NCI-H2107 treated with DMSO at 0.1 percent for 48 hours (cell line): ENCODE measurements at regions not wholly inside any gene's neighbourhood (a gene's known extent, or its start where the extent isn't known, plus 50 kb on each side); places are given as distances from the start of the nearest gene placed in this dataset.
"Not testable (repeated sequence)": the region's sequence is repeated elsewhere in the genome, so short reads cannot be mapped to it uniquely, and the experiment has no call there.

Experiments
- DNase-seq: peaks from one replicate; lab custom pipeline; 2025; ENCODE audit not compliant: unreplicated experiment; lab: John Stamatoyannopoulos, UW

GRCh38 chr6:122220254-122220653 lies 179.2 kb upstream of the HSF2 start:
- DNase-seq, result no peak

DNA sequence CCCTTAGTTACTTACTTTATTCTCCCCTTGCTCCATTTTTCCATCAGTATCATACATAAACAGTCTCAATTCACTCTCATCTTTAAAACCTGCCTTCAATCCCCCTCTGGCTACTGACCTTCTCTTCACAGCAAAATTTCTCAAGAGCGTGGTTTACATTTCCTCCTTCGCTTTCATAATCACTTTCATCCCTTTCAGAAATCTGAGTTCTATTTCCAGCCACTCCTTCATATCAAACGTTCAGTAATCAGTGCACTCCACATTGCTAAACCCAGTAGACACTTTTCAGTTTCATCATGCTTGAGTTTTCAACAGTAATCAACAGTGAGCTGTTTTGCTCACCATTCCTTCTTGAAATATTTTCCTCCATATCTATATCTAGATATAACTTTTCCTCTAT lies 176.7 kb upstream of the HSF2 start:
- no peak for DNase-seq

- no peak for DNase-seq
Measured at GRCh38 chr6:122223251-122223650, 176.2 kb upstream of the HSF2 start.

DNA sequence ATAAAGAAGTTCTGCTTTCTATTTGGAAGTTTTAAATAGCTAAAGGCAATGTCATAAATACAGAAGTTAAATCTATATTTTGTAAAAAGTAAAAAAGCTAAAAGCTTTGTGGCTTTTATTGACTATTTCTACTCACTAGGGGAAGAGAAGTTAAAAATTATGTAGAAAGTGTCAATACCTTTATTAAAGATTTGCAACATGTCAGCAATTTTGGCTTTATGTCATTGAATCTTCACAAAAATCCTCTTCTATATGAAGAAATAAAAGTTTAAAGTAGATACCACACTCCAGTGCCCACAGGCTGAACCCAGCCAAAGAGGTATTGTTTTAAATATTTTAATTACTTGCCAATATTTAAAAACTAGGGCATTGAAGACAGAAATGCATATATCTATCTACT lies 160.6 kb upstream of the HSF2 start:
- DNase-seq, result no peak

DNA sequence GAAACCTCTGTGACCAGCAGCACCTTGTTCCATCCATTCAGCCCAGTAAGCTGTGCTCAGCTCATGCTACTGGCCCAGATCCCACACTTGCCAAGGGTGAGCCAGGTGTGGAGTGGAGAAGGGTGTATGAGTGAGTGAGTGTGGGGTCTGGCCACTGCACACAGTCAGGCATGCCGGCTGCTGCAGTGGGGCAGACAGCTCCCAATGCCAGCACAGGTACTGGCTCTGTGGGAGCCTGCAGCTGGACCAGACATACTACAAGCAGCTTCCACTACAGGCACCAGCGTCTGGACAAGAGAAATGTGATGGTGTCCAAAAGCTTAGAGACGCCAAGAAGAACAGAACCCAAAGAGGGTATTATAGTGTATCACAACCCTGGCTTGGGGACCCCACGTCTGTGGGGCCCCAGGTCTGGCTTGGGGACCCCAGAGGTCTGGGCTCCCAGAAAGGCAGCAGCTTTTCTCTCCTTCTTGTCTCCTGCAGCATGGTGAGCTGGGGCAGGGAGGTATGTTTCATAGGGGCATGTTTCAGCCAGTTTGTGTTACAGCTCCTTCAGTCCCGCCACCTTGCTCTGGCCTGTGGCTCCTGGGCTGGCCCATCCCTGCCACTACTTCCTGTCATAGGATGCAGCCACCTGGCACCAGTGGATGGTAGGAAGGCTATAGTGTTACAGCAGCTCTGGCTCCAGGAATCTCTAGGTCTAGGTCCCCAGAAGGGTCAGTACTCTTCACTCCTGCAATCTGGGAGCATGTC lies 152.4 kb upstream of the HSF2 start:
- no peak for DNase-seq

DNA sequence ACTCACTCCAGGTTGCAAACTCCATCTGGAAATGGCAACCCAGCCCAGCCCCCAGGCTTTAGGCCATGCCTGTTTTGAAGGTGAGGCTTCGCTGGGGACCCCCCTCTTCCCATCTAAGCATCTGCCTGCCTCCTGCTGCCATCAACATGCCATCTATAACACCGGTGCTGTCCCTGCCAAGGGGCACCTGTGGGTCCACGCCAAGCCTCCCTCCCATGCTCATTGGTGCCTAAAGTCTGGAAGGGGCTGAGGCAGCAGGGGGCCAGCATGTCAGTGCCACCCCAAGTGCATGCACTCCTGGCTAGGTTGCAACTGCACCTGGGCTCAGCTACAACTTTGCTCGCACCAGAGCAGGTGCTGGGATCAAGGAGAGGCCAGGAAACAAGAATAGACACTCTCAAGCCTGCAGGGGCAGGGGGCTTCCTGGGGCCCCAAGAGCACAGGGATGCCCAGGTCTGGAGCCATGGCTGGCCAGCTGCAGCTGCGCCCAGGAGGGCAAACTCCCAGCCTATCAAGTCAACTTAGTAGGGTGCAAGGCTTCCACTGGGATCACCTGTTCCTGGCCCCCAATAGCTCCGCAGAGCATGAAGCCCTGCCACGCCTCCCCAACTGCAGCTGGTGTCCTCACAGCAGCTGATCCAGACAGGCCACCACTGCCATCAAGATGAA lies 151.3 kb upstream of the HSF2 start:
- no peak for DNase-seq

- DNase-seq, result no peak
Measured at GRCh38 chr6:122248844-122249243, 150.6 kb upstream of the HSF2 start.

DNA sequence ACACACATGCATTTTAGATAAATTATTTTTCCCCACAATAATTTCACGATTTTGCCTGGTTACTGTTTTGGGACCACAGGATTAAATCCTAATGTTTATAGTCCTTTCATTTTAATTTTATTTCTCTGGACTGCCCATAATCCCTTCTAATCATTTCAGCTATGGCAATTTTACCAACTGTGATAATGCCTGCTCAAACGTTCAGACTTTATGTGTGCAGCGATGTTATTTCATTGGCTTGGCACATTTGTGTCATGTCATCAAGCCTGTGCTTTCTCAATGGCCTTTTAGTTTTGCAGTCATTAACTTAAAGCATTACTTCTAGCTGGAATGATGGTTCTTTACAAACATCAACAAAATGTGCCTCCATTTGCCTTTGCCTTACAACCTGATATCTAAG lies 140.6 kb upstream of the HSF2 start:
- no peak for DNase-seq

- DNase-seq, result no peak
Measured at GRCh38 chr6:122264557-122264956, 134.9 kb upstream of the HSF2 start.

DNA sequence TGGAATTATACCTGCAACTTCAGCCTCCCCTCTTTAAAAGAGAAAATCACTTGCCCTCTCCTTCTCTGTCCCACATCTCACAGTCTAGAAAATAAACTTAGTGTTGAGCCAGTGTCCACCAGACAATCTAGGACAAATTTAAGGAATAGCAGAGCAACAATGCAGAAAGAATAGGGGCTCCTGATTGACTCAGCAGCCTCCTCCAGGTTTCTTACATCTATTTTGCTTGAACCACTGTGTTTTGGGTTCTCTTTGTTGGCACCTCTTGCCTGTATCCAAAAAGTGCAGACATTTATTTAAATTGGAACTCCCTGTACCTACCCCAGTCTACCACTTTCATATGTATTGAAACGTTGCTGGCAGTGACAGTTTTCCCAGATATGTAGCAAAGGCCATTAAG lies 133.7 kb upstream of the HSF2 start:
- DNase-seq, result no peak

DNA sequence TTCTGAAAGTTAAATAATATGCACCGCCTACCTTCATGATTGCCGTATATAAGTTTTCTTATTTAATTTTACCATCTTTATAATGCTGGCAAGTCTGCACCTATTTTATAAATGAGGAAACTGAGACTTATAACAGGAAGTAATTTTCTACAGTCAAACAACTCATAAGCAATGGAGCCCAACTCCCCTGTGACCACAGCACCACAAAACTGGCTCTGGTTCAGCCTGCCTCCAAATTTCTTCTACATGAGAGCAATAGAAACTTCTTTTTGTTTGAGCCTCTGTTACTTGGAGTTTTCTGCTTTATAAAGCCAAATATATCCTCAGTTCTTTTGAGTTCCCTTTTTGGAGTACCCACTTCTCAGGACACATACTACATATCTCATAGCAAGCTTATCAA lies 131.1 kb upstream of the HSF2 start:
- no peak for DNase-seq

DNA sequence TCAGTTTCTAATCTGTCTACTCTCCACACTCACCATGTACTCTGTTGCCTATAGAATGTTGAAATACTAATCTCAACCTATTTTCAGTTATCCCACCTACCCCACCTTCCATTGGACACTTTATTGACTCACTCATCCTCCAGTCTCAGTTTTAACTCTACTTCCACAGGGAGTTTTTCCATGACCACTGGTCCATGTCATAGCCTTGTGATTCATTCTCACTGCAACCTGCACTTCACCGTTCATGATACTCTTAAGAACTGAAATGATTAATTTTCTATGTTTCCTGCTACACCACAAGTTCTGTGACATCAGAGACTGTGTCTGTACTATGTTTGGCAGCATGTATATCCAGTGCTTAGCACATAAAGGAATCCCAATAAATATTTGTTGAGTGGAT lies 122.8 kb upstream of the HSF2 start:
- DNase-seq, result no peak

DNA sequence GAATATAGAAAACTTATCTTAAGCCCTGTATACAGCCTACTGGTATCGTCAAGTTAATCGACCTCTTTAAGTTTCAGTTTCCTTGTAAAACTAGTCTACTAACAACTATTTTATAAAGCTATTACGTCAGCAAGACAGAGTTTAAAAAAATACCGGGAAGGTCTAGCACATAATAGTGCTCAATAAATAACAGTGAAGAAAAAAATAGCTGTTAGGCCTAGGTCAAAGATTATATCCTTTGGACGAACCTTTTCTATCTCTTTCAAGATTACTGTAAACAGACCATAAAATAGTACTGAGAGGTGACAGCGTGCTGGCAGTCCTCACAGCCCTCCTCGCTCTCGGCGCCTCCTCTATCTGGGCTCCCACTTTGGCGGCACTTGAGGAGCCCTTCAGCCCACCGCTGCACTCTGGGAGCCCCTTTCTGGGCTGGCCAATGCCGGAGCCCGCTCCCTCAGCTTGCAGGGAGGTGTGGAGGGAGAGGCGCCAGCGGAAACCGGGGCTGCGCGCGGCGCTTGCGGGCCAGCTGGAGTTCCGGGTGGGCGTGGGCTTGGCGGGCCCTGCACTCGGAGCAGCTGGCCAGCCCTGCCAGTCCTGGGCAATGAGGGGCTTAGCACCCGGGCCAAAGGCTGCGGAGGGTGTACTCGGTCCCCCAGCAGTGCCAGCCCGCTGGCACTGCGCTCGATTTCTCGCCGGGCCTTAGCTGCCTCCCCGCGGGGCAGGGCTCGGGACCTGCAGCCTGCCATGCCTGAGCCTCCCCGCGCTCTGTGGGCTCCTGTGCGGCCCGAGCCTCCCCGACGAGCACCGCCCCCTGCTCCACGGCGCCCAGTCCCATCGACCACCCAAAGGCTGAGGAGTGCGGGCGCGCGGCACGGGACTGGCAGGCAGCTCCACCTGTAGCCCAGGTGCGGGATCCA lies 119.1 kb upstream of the HSF2 start:
- not testable (repeated sequence) for DNase-seq

- DNase-seq, result no peak
Measured at GRCh38 chr6:122283884-122284283, 115.6 kb upstream of the HSF2 start.

DNA sequence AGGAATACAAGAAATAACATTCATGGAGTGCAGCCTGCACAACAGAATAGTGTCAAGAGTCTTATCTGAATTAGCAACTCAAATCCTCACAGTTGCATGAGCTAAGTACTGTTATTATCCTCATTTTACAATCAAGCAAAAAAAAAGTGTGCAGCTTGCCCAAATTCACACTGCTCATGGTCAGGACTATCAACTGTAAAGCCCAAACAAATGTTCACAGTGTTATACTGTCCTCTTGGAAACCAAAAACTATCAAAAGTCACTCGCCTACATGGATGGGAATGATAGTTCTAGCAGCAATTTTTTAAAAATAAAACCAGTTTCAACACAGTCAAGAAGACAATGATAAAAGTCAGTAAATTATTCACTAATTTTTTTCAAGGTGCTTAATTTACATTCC lies 114.6 kb upstream of the HSF2 start:
- no peak for DNase-seq

DNA sequence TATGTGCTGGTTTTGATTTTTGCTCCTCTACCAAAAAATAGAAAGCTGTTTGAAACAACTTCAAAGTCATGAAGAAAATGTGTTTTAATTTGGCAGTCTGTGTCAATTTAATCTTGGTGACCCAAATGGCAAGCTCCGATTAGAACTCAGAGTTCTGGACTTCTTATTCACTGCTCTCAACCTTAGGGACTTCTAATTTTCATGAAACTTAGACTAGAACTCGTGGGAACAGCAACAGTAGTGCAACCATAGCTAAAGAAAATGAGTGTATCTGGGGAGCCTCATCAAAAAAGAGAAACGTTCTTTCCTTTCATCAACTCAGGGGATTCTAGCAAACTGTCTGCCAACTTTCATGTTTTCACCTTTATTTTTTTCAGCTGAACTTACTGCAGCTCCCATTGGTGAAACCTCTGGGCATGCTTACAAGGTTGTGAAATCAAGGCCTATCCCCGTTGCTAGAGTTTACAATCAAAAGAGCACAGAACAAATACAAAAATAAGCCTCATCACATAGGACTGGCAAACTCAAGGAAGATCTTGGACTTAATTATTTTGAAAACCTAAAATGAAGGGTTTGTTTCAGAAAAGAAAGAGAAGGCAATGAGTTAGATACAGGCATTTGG lies 114.0 kb upstream of the HSF2 start:
- no peak for DNase-seq

- DNase-seq, result no peak
Measured at GRCh38 chr6:122286512-122286911, 112.9 kb upstream of the HSF2 start.

DNA sequence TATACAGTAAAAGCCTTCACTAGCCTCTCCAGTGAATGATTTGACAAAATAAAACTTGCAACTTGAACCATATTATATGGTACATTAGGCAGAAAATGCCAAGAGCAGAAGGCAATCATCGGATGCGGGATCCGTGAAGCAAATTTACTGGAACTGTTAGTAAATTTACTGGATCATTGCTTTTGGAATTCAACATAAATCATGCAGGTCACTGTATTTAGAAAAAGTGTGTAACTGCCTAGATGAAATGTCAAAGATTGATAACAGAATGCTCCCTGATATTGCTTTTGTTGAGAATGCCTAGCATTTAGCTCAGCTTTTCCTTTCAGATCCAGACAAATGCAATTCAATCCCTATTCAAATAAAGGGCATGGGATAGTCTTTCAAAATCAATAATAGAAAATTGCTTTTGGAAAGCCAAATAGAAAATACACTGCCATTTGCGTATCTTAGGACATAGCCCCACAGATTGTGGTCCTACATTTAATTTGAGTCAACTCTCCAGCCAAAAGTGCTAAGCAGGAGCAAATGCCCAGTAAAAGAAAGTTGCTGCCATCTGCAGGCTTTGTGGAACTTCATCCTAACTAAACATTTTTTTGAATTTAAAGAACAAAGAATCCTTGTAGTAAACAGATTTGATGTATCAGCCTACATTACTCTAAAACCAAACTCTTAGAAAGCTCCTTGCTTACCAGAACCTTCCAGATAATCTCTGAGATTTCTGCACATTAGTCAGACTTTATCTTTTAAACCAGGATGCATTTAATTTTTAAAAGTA lies 109.5 kb upstream of the HSF2 start:
- DNase-seq, result peak; percentile 35

DNA sequence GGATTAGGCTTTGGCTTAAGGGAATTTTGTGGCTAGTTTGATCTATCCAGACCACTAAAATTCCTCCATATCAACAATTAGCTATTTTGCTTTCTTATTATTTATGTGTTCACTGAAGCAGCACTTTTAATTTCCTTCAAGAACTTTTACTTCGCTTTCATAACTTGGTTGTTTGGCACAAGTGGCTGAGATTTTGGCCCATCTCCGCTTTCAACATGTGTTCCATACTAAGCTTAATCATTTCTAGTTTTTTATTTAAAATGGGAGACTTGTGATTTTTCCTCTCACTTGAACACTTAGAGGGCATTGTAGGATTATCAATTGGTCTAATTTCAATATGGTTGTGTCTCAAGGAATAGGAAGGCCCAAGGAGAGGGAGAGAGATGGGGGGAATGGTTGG lies 102.4 kb upstream of the HSF2 start:
- no peak for DNase-seq

DNA sequence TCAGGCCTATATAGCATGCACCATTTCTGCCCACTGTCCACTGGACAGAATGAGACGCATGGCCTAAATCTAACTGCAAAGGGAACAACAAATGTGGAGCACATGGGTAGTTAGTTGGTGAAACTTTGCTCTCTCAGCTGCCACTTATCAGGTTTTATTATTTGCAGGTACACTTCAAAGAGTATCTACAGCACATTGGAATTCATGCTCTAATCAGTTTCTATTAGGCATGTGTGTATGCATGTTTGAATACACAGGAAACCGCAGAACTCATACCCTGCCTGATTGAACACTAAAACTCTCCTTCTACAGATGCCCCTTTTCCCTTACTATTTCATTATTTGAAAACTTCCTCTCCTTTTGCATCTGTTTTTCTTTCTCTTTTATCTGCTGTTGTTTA lies 97.4 kb upstream of the HSF2 start:
- no peak for DNase-seq

- DNase-seq, result no peak
Measured at GRCh38 chr6:122307577-122307976, 91.9 kb upstream of the HSF2 start.
